ENCODE measurements at regions not wholly inside any gene's neighbourhood (a gene's known extent, or its start where the extent isn't known, plus 50 kb on each side); places are given as distances from the start of the nearest gene placed in this dataset.

DNA sequence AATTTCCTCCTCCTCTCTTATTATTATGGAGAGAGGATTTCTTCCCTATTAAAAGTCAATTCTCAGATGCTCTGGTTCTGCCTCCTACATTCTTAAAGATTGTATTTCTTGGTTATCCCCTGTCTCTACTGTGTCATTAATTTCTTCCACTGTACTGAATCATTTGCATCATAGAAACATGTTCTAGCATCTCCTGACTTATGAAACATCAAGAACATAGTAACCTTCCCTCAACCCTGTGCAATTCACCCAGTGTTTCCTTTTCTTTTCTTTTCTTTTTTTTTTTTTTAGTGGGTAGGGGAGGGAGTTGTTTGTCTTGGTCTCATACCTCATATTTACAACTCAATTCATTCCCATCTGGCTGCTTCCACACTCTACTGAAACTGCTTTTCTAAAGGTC lies 288.0 kb upstream of the PLET1 start:
- TF ChIP-seq POLR2AphosphoS5 (IDR thresholded peaks at IDR 0.05; ENCODE audit: low read depth, low read length), result no peak
- TF ChIP-seq POLR2A (IDR thresholded peaks at IDR 0.05; ENCODE audit: low read depth, low read length), result no peak
- TF ChIP-seq TAF1 (IDR thresholded peaks at IDR 0.05; ENCODE audit: low read depth, low read length), result no peak
- no peak for TF ChIP-seq SPI1 (IDR thresholded peaks at IDR 0.05; ENCODE audit: low read depth, low read length)
- no peak for TF ChIP-seq POU2F2 (IDR thresholded peaks at IDR 0.05; ENCODE audit: low read depth, low read length)

All from GM12891 (cell line).